ENCODE measurements at regions not wholly inside any gene's neighbourhood (a gene's known extent, or its start where the extent isn't known, plus 50 kb on each side); places are given as distances from the start of the nearest gene placed in this dataset.

DNA sequence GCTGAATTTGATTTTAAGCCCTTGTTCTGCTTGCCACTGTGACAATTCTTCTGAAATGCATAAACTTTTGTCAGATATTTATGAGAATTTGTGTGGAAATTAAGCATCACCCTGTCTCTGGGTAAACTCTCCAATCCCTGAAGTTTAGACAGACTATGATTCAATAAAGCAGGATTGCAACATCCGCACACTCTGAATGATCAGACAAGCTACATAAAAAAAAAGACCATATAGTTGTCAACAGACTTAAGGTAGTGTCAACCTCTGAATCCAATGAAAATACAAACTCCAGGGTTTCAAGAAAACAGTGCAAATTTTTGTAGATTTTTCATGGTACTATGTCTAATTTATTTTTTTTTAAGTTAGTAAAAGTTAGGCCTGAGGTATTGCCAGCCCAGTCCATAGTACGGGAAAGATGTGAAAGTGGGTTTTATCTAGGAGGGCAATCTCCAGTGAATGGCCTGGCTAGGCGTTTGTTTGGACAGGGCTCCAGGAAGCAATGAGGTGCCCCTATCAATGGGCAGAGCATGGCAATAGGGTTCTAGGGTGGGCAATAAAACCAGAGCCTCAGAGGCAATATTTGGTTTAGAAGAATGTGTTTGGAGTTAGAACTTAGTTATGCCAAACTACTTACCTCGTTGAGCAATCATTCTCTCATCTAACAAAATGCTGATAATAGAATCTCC is 762.6 kb upstream of the SEMA6A start:
- H4K20me1 ChIP-seq (replicated peaks; ENCODE audit: control insufficient read depth, extremely low read depth, insufficient read depth, low read length), result no peaks in the 10 kb centered on the region
- dilution Hi-C loops (cut with MboI; ENCODE audit: extremely low pct_ligation_motif_present, low sequenced_read_pairs), result no loop called here
- intact Hi-C loops (cut with micrococcal nuclease), result no loop called here
- no peak overlapping the region for H3K27ac ChIP-seq (ENCODE audit: insufficient read depth, low read depth, low read length)
- no peaks in the 10 kb centered on the region for H3K9me1 ChIP-seq (replicated peaks; ENCODE audit: control insufficient read depth, extremely low read depth, insufficient read depth, low read length)
- H3K4me2 ChIP-seq (ENCODE audit: insufficient read depth, low read length), result no peak overlapping the region
- H3K4me3 ChIP-seq (replicated peaks in 1 of 3; ENCODE audit: insufficient read depth in 1 of 3, low read depth in 1 of 3, low read length in 3 of 3), result no peak overlapping the region
- no peak for FAIRE-seq
- H3K4me1 ChIP-seq (ENCODE audit: control insufficient read depth, extremely low read depth, insufficient read depth, low read length), result no peaks in the 10 kb centered on the region
- H3K36me3 ChIP-seq (ENCODE audit: control insufficient read depth in 2 of 2, extremely low read depth in 1 of 2, insufficient read depth in 2 of 2, low read length in 2 of 2), result no peaks in the 10 kb centered on the region
- no peak overlapping the region for H2AFZ ChIP-seq (ENCODE audit: low read depth, low read length)
- BruUV-seq (replicated peaks), result no TSS peak
- no peak overlapping the region for H3K9ac ChIP-seq (replicated peaks; ENCODE audit: extremely low read depth, insufficient read depth, low read length)
- no peak for DNase-seq (ENCODE audit: low read depth, low spot score)
- no peaks in the 10 kb centered on the region for H3K79me2 ChIP-seq (ENCODE audit: control insufficient read depth, insufficient read depth, low read length)
- POLR2A ChIA-PET, result no interaction called here
- H3K9me3 ChIP-seq (replicated peaks; ENCODE audit: control insufficient read depth, insufficient read depth, low read length), result no peaks in the 10 kb centered on the region
- CTCF ChIA-PET, result no interaction called here
- no peaks in the 10 kb centered on the region for H3K27me3 ChIP-seq (ENCODE audit: control insufficient read depth in 2 of 2, insufficient read depth in 2 of 2, low read length in 2 of 2)
- TF ChIP-seq JUN (IDR thresholded peaks at IDR 0.05; ENCODE audit: borderline replicate concordance, insufficient read depth, insufficient read length, low read depth) (no peak), EZH2 (IDR thresholded peaks at IDR 0.05; ENCODE audit: borderline replicate concordance, low read depth, low read length, severe bottlenecking) (no peak), FOS (IDR thresholded peaks at IDR 0.05; ENCODE audit: borderline replicate concordance, insufficient read depth, low read length) (no peak), GATA2 (IDR thresholded peaks at IDR 0.05; ENCODE audit: insufficient read depth, insufficient read length, low read depth, low read length) (no peak), MYC (IDR thresholded peaks at IDR 0.05; ENCODE audit: low read depth, low read length) (no peak), POLR2A (IDR thresholded peaks at IDR 0.05; ENCODE audit: low read depth, low read length) (no peak), MAX (IDR thresholded peaks at IDR 0.05; ENCODE audit: insufficient read depth, insufficient read length) (no peak), POLR2AphosphoS5 (IDR thresholded peaks at IDR 0.05; ENCODE audit: insufficient read depth, low read depth, low read length) (no peak), CTCF (IDR thresholded peaks at IDR 0.05; ENCODE audit: extremely low read depth in 1 of 2, insufficient read depth in 1 of 2, low read depth in 1 of 2, low read length in 2 of 2) (no peak)
